C4-2B (cell line): ENCODE measurements at regions not wholly inside any gene's neighbourhood (a gene's known extent, or its start where the extent isn't known, plus 50 kb on each side); places are given as distances from the start of the nearest gene placed in this dataset.

Source experiments
- ZFX ChIP-seq: fragments of 450-650 bp; IDR thresholded peaks from 2 replicates; pipeline ENCODE4 v1.6.1; 2017
- TF ChIP-seq, protein P1 (sequence below): fragments of 450-650 bp; conservative IDR thresholded peaks from 2 replicates; pipeline ENCODE4 v1.5.1; 2017; ENCODE audit warnings: mild to moderate bottlenecking

DNA sequence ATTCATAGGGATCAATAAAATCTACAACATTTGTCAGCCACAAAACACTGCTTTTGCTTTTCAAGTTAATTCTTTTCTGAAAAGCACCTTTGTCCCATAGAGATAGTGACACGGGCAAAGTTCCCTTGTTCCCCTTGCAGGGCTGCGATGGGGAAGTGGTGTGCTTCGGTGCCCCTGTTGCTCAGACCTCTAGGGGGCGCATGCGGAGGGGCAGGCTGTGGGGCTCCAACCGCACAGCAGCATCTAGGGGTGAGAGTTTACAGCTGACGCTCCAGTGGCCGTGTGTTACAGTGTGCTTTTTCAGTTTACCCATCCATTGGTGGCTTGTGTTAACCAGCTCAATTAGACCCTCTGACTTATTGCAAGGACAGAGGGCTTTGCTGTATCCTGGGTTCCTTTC, 1432.2 kb upstream of the ACVR2A start:
- TF ChIP-seq, protein P1, sequence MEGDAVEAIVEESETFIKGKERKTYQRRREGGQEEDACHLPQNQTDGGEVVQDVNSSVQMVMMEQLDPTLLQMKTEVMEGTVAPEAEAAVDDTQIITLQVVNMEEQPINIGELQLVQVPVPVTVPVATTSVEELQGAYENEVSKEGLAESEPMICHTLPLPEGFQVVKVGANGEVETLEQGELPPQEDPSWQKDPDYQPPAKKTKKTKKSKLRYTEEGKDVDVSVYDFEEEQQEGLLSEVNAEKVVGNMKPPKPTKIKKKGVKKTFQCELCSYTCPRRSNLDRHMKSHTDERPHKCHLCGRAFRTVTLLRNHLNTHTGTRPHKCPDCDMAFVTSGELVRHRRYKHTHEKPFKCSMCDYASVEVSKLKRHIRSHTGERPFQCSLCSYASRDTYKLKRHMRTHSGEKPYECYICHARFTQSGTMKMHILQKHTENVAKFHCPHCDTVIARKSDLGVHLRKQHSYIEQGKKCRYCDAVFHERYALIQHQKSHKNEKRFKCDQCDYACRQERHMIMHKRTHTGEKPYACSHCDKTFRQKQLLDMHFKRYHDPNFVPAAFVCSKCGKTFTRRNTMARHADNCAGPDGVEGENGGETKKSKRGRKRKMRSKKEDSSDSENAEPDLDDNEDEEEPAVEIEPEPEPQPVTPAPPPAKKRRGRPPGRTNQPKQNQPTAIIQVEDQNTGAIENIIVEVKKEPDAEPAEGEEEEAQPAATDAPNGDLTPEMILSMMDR: peak; percentile 44
- TF ChIP-seq ZFX: no peak
